Vagina (tissue), 2 donors: ENCODE measurements at regions not wholly inside any gene's neighbourhood (a gene's known extent, or its start where the extent isn't known, plus 50 kb on each side); places are given as distances from the start of the nearest gene placed in this dataset.

Source experiments
- DNase-seq, 2 donors: peaks; one replicate each; pipeline ENCODE4 v3.0.0-alpha.2; 2017; ENCODE audit errors: extremely low spot score in 2 of 2
- H3K27ac ChIP-seq: fragments of 200-600 bp; sonication (generic); one replicate; pipeline ENCODE4 v1.5.1; 2019
- H3K27me3 ChIP-seq: fragments of 200-600 bp; sonication (generic); one replicate; pipeline ENCODE4 v1.5.1; 2019
- H3K36me3 ChIP-seq, 2 donors: fragments of 200-600 bp; sonication (generic); one replicate each; pipeline ENCODE4 v1.5.1; 2017 to 2019
- H3K4me1 ChIP-seq: fragments of 200-600 bp; sonication (generic); one replicate; pipeline ENCODE4 v1.5.1; 2019
- H3K4me3 ChIP-seq, 2 donors: fragments of 200-600 bp; sonication (generic); 1 replicate in 1 of 2; 2 replicates in 1 of 2; pipeline ENCODE4 v1.5.1; 2016 to 2019
- H3K9me3 ChIP-seq: fragments of 200-600 bp; sonication (generic); one replicate; pipeline ENCODE4 v1.5.1; 2019
- POLR2A ChIP-seq, 2 donors: fragments of 450-650 bp; IDR thresholded peaks; one replicate each; pipeline ENCODE4 v1.6.1; 2017; ENCODE audit warnings: antibody characterized with exemption in 2 of 2, mild to moderate bottlenecking in 2 of 2, moderate library complexity in 2 of 2
- POLR2AphosphoS5 ChIP-seq, 2 donors: sonication (generic); formaldehyde crosslinking; IDR thresholded peaks; one replicate each; pipeline ENCODE4 v1.9.0; 2017; ENCODE audit warnings: antibody characterized with exemption in 2 of 2, mild to moderate bottlenecking in 2 of 2, low read depth in 1 of 2; ENCODE audit not compliant: insufficient read depth in 1 of 2
- intact Hi-C: fragments of 100-400 bp; cut with DNase I; formaldehyde crosslinking; loops from one replicate; pipeline ENCODE4 v1.15.1; 2023
- TF ChIP-seq, protein P1 (sequence below), 3 experiments: fragments of 450-650 bp in 2 of 3; fragments of 200-600 bp in 1 of 3; sonication (generic) in 1 of 3; IDR thresholded peaks; one replicate each; pipeline ENCODE4 v1.5.1; 2017 to 2019; ENCODE audit warnings: antibody characterized with exemption in 3 of 3, mild to moderate bottlenecking in 2 of 3, moderate library complexity in 2 of 3

DNA sequence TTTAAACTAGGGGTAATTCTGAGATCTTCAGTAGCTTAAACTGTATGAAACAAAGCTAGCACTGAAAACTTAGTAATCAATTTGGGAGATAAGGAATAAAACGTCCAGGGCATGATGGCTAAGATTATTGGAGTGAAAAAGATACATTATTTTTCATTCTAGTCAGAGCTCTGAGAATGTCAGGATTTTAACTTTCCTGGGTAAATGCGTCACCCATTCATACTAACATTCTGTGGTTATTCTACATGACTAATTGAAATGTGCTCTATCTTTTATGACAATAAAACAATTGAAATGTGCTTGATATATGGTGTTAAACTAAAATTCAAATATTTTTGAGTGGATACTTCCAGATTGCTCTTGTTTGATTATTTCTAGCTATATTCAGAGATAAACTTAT, 626.0 kb downstream of the EDEM1 start:
- Histone ChIP-seq H3K27me3 (no peaks in the 10 kb centered on the region), H3K4me1 (no peaks in the 10 kb centered on the region), H3K4me3 (no peak overlapping the region), H3K27ac (no peak overlapping the region), H3K36me3 (no peaks in the 10 kb centered on the region), H3K9me3 (no peaks in the 10 kb centered on the region)
- intact Hi-C loops = no loop called here
- DNase-seq = no peak
- TF ChIP-seq POLR2A (IDR thresholded peaks at IDR 0.05) (no peak), POLR2AphosphoS5 (IDR thresholded peaks at IDR 0.05; ENCODE audit: insufficient read depth in 1 of 2, low read depth in 1 of 2) (no peak)
- TF ChIP-seq, protein P1, sequence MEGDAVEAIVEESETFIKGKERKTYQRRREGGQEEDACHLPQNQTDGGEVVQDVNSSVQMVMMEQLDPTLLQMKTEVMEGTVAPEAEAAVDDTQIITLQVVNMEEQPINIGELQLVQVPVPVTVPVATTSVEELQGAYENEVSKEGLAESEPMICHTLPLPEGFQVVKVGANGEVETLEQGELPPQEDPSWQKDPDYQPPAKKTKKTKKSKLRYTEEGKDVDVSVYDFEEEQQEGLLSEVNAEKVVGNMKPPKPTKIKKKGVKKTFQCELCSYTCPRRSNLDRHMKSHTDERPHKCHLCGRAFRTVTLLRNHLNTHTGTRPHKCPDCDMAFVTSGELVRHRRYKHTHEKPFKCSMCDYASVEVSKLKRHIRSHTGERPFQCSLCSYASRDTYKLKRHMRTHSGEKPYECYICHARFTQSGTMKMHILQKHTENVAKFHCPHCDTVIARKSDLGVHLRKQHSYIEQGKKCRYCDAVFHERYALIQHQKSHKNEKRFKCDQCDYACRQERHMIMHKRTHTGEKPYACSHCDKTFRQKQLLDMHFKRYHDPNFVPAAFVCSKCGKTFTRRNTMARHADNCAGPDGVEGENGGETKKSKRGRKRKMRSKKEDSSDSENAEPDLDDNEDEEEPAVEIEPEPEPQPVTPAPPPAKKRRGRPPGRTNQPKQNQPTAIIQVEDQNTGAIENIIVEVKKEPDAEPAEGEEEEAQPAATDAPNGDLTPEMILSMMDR (IDR thresholded peaks at IDR 0.05) = no peak

DNA sequence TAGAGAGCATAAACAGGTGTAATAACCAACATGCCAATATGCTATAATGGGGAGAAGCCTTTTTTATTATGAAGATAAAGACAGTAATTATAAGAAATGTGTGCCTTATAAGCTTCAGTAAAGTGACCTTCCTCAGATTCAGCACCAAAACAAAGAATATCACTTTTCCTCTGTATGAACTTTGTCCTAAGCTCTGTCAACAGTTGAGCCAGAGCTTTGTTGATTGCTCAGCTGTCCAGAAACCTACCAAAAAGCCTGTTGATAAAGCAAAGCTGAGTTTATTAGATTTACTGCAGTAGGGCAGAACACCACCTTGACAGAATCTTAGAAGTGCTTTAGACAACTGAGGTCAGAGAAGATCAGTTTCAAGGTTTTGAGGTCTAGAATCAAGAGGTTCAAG, 635.3 kb downstream of the EDEM1 start:
- no peaks in the 10 kb centered on the region for H3K36me3 ChIP-seq
- no peak overlapping the region for H3K27ac ChIP-seq
- no peaks in the 10 kb centered on the region for H3K27me3 ChIP-seq
- no peak overlapping the region for H3K4me3 ChIP-seq
- intact Hi-C loops = no loop called here
- no peak for DNase-seq
- no peaks in the 10 kb centered on the region for H3K4me1 ChIP-seq
- no peaks in the 10 kb centered on the region for H3K9me3 ChIP-seq
- TF ChIP-seq POLR2A (IDR thresholded peaks at IDR 0.05) (no peak), POLR2AphosphoS5 (IDR thresholded peaks at IDR 0.05; ENCODE audit: insufficient read depth in 1 of 2, low read depth in 1 of 2) (no peak)
- TF ChIP-seq, protein P1 (IDR thresholded peaks at IDR 0.05) = no peak

DNA sequence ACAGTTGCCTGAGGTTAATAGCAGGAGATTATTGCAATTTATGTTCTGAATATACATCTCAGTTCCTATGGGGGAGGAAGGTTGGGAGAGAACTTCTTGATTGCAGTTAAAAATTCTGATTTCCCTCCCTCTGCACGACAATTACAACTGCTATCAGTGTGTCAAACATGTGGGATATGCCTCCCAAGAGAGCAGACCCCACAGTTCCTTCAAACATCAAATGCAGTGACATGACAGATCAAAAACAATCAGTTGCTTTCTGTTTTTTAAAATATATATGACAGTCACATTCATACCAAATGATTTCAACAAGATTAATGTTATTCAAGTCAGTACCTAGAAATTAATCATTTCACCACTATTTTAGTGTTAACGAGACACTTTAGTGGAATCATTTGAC, 639.0 kb downstream of the EDEM1 start:
- H3K9me3 ChIP-seq = no peaks in the 10 kb centered on the region
- no peaks in the 10 kb centered on the region for H3K4me1 ChIP-seq
- H3K27me3 ChIP-seq = no peaks in the 10 kb centered on the region
- no peak for DNase-seq
- TF ChIP-seq, protein P1 (IDR thresholded peaks at IDR 0.05) = no peak
- TF ChIP-seq POLR2A (IDR thresholded peaks at IDR 0.05) (no peak), POLR2AphosphoS5 (IDR thresholded peaks at IDR 0.05; ENCODE audit: insufficient read depth in 1 of 2, low read depth in 1 of 2) (no peak)
- intact Hi-C loops = no loop called here
- H3K36me3 ChIP-seq = no peaks in the 10 kb centered on the region
- H3K4me3 ChIP-seq = no peak overlapping the region
- H3K27ac ChIP-seq = no peak overlapping the region

DNA sequence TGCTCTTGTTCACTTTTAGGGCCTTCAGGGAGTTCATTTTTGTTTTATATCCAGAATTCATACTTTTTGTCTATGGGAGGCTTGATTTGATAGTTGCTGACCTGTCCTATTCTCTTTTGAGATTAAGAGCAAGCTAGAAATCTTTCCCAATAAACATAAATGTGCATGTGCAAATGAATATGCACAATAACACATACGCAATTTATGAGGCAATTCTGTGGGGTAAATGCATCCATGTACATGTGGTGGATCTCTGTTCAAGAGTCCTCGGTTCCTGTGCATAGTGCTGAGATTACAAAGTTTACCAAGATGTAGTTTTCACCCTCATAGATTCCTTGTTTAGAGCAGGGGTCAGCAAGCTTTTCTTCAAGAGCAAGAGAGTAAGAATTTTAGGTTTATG, 640.7 kb downstream of the EDEM1 start:
- intact Hi-C loops = no loop called here
- H3K27ac ChIP-seq = no peak overlapping the region
- no peak overlapping the region for H3K4me3 ChIP-seq
- no peaks in the 10 kb centered on the region for H3K27me3 ChIP-seq
- H3K9me3 ChIP-seq = no peaks in the 10 kb centered on the region
- DNase-seq = no peak
- no peaks in the 10 kb centered on the region for H3K36me3 ChIP-seq
- H3K4me1 ChIP-seq = no peaks in the 10 kb centered on the region
- TF ChIP-seq, protein P1 (IDR thresholded peaks at IDR 0.05) = no peak
- TF ChIP-seq POLR2AphosphoS5 (IDR thresholded peaks at IDR 0.05; ENCODE audit: insufficient read depth in 1 of 2, low read depth in 1 of 2) (no peak), POLR2A (IDR thresholded peaks at IDR 0.05) (no peak)

DNA sequence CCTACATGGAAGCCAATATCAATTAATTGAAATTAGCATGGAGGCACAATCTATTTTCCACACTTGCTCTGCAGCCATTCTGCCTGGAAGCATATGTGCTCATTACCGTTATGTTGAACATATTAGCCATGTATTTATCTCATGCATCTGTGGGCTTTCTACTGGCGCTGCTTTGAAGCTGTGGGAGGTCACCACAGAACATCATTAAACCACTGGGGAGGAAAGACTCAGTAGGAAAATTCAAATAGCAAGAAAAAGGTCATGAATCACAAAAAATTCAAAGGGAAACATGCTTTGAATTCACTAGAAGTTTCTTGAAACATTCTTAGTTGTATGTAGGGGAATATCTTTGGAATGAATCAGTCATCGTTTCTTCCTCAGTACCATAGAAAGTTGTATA, 652.5 kb downstream of the EDEM1 start:
- Histone ChIP-seq H3K9me3 (no peaks in the 10 kb centered on the region), H3K27ac (no peak overlapping the region), H3K27me3 (no peaks in the 10 kb centered on the region), H3K4me1 (no peaks in the 10 kb centered on the region), H3K4me3 (no peak overlapping the region), H3K36me3 (no peaks in the 10 kb centered on the region)
- intact Hi-C loops = no loop called here
- TF ChIP-seq, protein P1 (IDR thresholded peaks at IDR 0.05) = no peak
- TF ChIP-seq POLR2AphosphoS5 (IDR thresholded peaks at IDR 0.05; ENCODE audit: insufficient read depth in 1 of 2, low read depth in 1 of 2) (no peak), POLR2A (IDR thresholded peaks at IDR 0.05) (no peak)
- DNase-seq = no peak
